ENCODE measurements at regions not wholly inside any gene's neighbourhood (a gene's known extent, or its start where the extent isn't known, plus 50 kb on each side); places are given as distances from the start of the nearest gene placed in this dataset.

DNA sequence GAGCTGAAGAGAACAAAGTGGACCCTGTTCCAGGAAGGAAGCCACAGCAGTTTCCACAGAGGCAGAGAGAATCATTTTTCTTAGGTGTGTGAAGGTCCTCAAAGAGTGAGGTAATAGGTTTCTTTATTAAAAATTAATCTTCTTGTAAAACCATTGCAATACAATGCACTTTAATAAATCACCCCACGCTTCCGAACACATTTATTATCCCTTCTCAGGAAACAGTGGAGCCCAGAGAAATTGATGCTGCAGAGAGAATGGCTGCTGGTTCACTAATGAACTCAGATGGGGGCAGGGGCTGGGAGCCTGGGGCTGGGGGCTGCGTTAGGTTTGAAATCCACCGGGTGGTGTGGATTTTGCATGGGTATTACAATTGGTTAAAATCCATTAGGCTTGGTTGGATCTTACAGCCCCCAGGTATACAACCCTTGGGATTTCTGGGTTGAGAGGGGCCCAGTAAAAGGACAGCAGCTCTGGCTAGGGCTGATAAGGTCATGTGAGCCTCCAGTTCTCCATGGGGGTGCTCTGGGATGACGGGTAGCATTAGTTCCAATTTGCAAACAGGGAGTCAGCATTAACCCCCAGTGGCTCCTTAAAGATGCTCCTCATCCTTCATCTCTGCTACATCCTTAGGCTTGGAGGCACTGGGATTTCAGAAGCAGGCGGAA, 718.1 kb upstream of the EEF2KMT start:
- TF ChIP-seq, protein P1, sequence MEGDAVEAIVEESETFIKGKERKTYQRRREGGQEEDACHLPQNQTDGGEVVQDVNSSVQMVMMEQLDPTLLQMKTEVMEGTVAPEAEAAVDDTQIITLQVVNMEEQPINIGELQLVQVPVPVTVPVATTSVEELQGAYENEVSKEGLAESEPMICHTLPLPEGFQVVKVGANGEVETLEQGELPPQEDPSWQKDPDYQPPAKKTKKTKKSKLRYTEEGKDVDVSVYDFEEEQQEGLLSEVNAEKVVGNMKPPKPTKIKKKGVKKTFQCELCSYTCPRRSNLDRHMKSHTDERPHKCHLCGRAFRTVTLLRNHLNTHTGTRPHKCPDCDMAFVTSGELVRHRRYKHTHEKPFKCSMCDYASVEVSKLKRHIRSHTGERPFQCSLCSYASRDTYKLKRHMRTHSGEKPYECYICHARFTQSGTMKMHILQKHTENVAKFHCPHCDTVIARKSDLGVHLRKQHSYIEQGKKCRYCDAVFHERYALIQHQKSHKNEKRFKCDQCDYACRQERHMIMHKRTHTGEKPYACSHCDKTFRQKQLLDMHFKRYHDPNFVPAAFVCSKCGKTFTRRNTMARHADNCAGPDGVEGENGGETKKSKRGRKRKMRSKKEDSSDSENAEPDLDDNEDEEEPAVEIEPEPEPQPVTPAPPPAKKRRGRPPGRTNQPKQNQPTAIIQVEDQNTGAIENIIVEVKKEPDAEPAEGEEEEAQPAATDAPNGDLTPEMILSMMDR (IDR thresholded peaks at IDR 0.05) = no peak
- TF ChIP-seq POLR2AphosphoS5 (IDR thresholded peaks at IDR 0.05; ENCODE audit: insufficient read depth in 1 of 2, low read depth in 1 of 2) = no peak

Data from vagina (tissue), 2 donors.